ENCODE measurements at regions not wholly inside any gene's neighbourhood (a gene's known extent, or its start where the extent isn't known, plus 50 kb on each side); places are given as distances from the start of the nearest gene placed in this dataset.

- Mint-ChIP-seq H3K4me1 (no peaks in the 10 kb centered on the region), H3K27ac (no peak overlapping the region), H3K27me3 (ENCODE audit: low read depth, poor library complexity) (no peaks in the 10 kb centered on the region), H3K4me3 (no peak overlapping the region), H3K9me3 (no peaks in the 10 kb centered on the region), H3K36me3 (ENCODE audit: low read depth) (no peaks in the 10 kb centered on the region)
- DNase-seq: no peak
- no peak for TF ChIP-seq CTCF (IDR thresholded peaks at IDR 0.05)
These were observed 838.8 kb downstream of the KCNT2 start for GRCh38 chr1:195769461-195769860.

GRCh38 chr1:195768936-195769335, 839.3 kb downstream of the KCNT2 start:
- no peak overlapping the region for H3K4me3 Mint-ChIP-seq
- TF ChIP-seq CTCF (IDR thresholded peaks at IDR 0.05): no peak
- DNase-seq: no peak
- no peaks in the 10 kb centered on the region for H3K36me3 Mint-ChIP-seq (ENCODE audit: low read depth)
- no peaks in the 10 kb centered on the region for H3K9me3 Mint-ChIP-seq
- no peaks in the 10 kb centered on the region for H3K4me1 Mint-ChIP-seq
- H3K27me3 Mint-ChIP-seq (ENCODE audit: low read depth, poor library complexity): no peaks in the 10 kb centered on the region
- H3K27ac Mint-ChIP-seq: no peak overlapping the region

GRCh38 chr1:195768377-195768776, 839.9 kb downstream of the KCNT2 start:
- TF ChIP-seq CTCF (IDR thresholded peaks at IDR 0.05): no peak
- peaks cover 2% of the 10 kb centered on the region for H3K27me3 Mint-ChIP-seq (ENCODE audit: low read depth, poor library complexity)
- no peak overlapping the region for H3K27ac Mint-ChIP-seq
- no peak overlapping the region for H3K4me3 Mint-ChIP-seq
- no peaks in the 10 kb centered on the region for H3K4me1 Mint-ChIP-seq
- no peak for DNase-seq
- no peaks in the 10 kb centered on the region for H3K9me3 Mint-ChIP-seq
- no peaks in the 10 kb centered on the region for H3K36me3 Mint-ChIP-seq (ENCODE audit: low read depth)

GRCh38 chr1:195766709-195767108, 841.5 kb downstream of the KCNT2 start:
- no peak overlapping the region for H3K27ac Mint-ChIP-seq
- no peak for DNase-seq
- no peaks in the 10 kb centered on the region for H3K36me3 Mint-ChIP-seq (ENCODE audit: low read depth)
- no peaks in the 10 kb centered on the region for H3K9me3 Mint-ChIP-seq
- no peak for TF ChIP-seq CTCF (IDR thresholded peaks at IDR 0.05)
- H3K27me3 Mint-ChIP-seq (ENCODE audit: low read depth, poor library complexity): peaks cover 2% of the 10 kb centered on the region
- no peak overlapping the region for H3K4me3 Mint-ChIP-seq
- no peaks in the 10 kb centered on the region for H3K4me1 Mint-ChIP-seq

GRCh38 chr1:195765099-195765498, 843.1 kb downstream of the KCNT2 start:
- no peak overlapping the region for H3K4me3 Mint-ChIP-seq
- peaks cover 2% of the 10 kb centered on the region for H3K27me3 Mint-ChIP-seq (ENCODE audit: low read depth, poor library complexity)
- no peak for DNase-seq
- H3K4me1 Mint-ChIP-seq: no peaks in the 10 kb centered on the region
- H3K27ac Mint-ChIP-seq: no peak overlapping the region
- no peak for TF ChIP-seq CTCF (IDR thresholded peaks at IDR 0.05)
- no peaks in the 10 kb centered on the region for H3K36me3 Mint-ChIP-seq (ENCODE audit: low read depth)
- no peaks in the 10 kb centered on the region for H3K9me3 Mint-ChIP-seq

GRCh38 chr1:195763907-195764374, 844.3 kb downstream of the KCNT2 start:
- no peak overlapping the region for H3K4me3 Mint-ChIP-seq
- H3K9me3 Mint-ChIP-seq: no peaks in the 10 kb centered on the region
- TF ChIP-seq CTCF (IDR thresholded peaks at IDR 0.05): no peak
- H3K27me3 Mint-ChIP-seq (ENCODE audit: low read depth, poor library complexity): peaks cover 2% of the 10 kb centered on the region
- no peaks in the 10 kb centered on the region for H3K4me1 Mint-ChIP-seq
- no peak for DNase-seq
- H3K27ac Mint-ChIP-seq: no peak overlapping the region
- H3K36me3 Mint-ChIP-seq (ENCODE audit: low read depth): no peaks in the 10 kb centered on the region
